Trophoblast cell (in vitro differentiated cells and primary cell): ENCODE measurements at regions not wholly inside any gene's neighbourhood (a gene's known extent, or its start where the extent isn't known, plus 50 kb on each side); places are given as distances from the start of the nearest gene placed in this dataset.

ENCODE experiments used
- DNase-seq, 2 donors: peaks; one replicate each; pipeline ENCODE4 v3.0.0-alpha.2; 2016
- H2AFZ ChIP-seq: 2 replicates; pipeline ENCODE4 v1.6.1; 2013; ENCODE audit warnings: low read length, moderate library complexity, mild to moderate bottlenecking; ENCODE audit not compliant: insufficient read depth, poor library complexity
- H2AK5ac ChIP-seq: 2 replicates; pipeline ENCODE4 v1.6.1; 2013; ENCODE audit warnings: mild to moderate bottlenecking, low read length
- H2BK120ac ChIP-seq: 2 replicates; pipeline ENCODE4 v1.6.1; 2013; ENCODE audit warnings: low read length, mild to moderate bottlenecking, moderate library complexity; ENCODE audit not compliant: insufficient read depth, poor library complexity
- H2BK12ac ChIP-seq: 2 replicates; pipeline ENCODE4 v1.6.1; 2013; ENCODE audit warnings: mild to moderate bottlenecking, low read length, moderate library complexity
- H2BK5ac ChIP-seq: 2 replicates; pipeline ENCODE4 v1.6.1; 2013; ENCODE audit warnings: low read length, low read depth, moderate library complexity, mild to moderate bottlenecking; ENCODE audit not compliant: poor library complexity
- H3K14ac ChIP-seq: 2 replicates; pipeline ENCODE4 v1.6.1; 2013; ENCODE audit warnings: mild to moderate bottlenecking, low read length
- H3K18ac ChIP-seq: 2 replicates; pipeline ENCODE4 v1.6.1; 2013; ENCODE audit warnings: mild to moderate bottlenecking, low read length
- H3K23ac ChIP-seq: 2 replicates; pipeline ENCODE4 v1.6.1; 2013; ENCODE audit warnings: low read length
- H3K27ac ChIP-seq: 2 replicates; pipeline ENCODE4 v1.5.1; 2013; ENCODE audit warnings: low read depth, mild to moderate bottlenecking, inconsistent platforms, low read length, moderate library complexity
- H3K27me3 ChIP-seq: 2 replicates; pipeline ENCODE4 v1.6.1; 2013; ENCODE audit warnings: inconsistent platforms, mild to moderate bottlenecking, low read length, moderate library complexity; ENCODE audit not compliant: insufficient read depth
- H3K36me3 ChIP-seq, 2 experiments: 1 replicate in 1 of 2; 2 replicates in 1 of 2; pipeline ENCODE4 v1.6.1; 2013; ENCODE audit warnings: low read length in 2 of 2, mild to moderate bottlenecking in 2 of 2, moderate library complexity in 1 of 2; ENCODE audit not compliant: insufficient read depth in 2 of 2, control insufficient read depth in 1 of 2
- H3K4ac ChIP-seq: 2 replicates; pipeline ENCODE4 v1.6.1; 2013; ENCODE audit warnings: low read depth, mild to moderate bottlenecking, low read length, moderate library complexity
- H3K4me1 ChIP-seq, 2 experiments: 1 replicate in 1 of 2; 2 replicates in 1 of 2; pipeline ENCODE4 v1.6.1; 2013; ENCODE audit warnings: low read length in 2 of 2, mild to moderate bottlenecking in 2 of 2, moderate library complexity in 1 of 2; ENCODE audit not compliant: insufficient read depth in 2 of 2, control insufficient read depth in 1 of 2
- H3K4me2 ChIP-seq: 2 replicates; pipeline ENCODE4 v1.6.1; 2013; ENCODE audit warnings: inconsistent platforms, mild to moderate bottlenecking, low read length, moderate library complexity
- H3K4me3 ChIP-seq: 2 replicates; pipeline ENCODE4 v1.5.1; 2013; ENCODE audit warnings: mild to moderate bottlenecking, low read depth, low read length, inconsistent platforms
- H3K79me1 ChIP-seq: one replicate; pipeline ENCODE4 v1.6.1; 2013; ENCODE audit warnings: low read length
- H3K79me2 ChIP-seq: 2 replicates; pipeline ENCODE4 v1.6.1; 2013; ENCODE audit warnings: low read length, mild to moderate bottlenecking; ENCODE audit not compliant: control insufficient read depth, insufficient read depth, poor library complexity
- H3K9ac ChIP-seq: 2 replicates; pipeline ENCODE4 v1.6.1; 2013; ENCODE audit warnings: mild to moderate bottlenecking, low read length
- H3K9me3 ChIP-seq: 2 replicates; pipeline ENCODE4 v1.6.1; 2013; ENCODE audit warnings: low read depth, mild to moderate bottlenecking, control low read depth, inconsistent platforms, low read length; ENCODE audit not compliant: insufficient read depth
- H4K12ac ChIP-seq: 2 replicates; pipeline ENCODE4 v1.6.1; 2013; ENCODE audit warnings: low read depth, mild to moderate bottlenecking, low read length, moderate library complexity
- H4K8ac ChIP-seq: 2 replicates; pipeline ENCODE4 v1.6.1; 2013; ENCODE audit warnings: low read depth, mild to moderate bottlenecking, low read length, moderate library complexity
- H4K91ac ChIP-seq: one replicate; pipeline ENCODE4 v1.6.1; 2013; ENCODE audit warnings: low read depth, mild to moderate bottlenecking, low read length, moderate library complexity
- WGBS: extraction: QIAGEN DNeasy Blood & Tissue Kit; methylation state at CpG from one replicate; pipeline ENCODE4 v1.1.7; 2013; ENCODE audit warnings: missing lambda C conversion rate; ENCODE audit not compliant: insufficient read length, insufficient coverage; ENCODE audit errors: extremely low coverage; 5-methylcytosine and 5-hydroxymethylcytosine counted together

- H3K79me2 ChIP-seq: no peaks in the 10 kb centered on the region
- H3K4ac ChIP-seq: no peak overlapping the region
- H4K12ac ChIP-seq: no peak overlapping the region
- H3K23ac ChIP-seq: no peak overlapping the region
- H2BK120ac ChIP-seq: no peak overlapping the region
- DNase-seq: no peak
- H4K91ac ChIP-seq: no peak overlapping the region
- no peaks in the 10 kb centered on the region for H3K36me3 ChIP-seq
- no peak overlapping the region for H4K8ac ChIP-seq
- no peak overlapping the region for H3K4me2 ChIP-seq
- no peak overlapping the region for H2BK12ac ChIP-seq
- H3K18ac ChIP-seq: no peak overlapping the region
- H3K27ac ChIP-seq: no peak overlapping the region
- no peak overlapping the region for H2AFZ ChIP-seq
- H2BK5ac ChIP-seq: no peak overlapping the region
- H3K79me1 ChIP-seq: no peaks in the 10 kb centered on the region
- H2AK5ac ChIP-seq: no peak overlapping the region
- no peaks in the 10 kb centered on the region for H3K27me3 ChIP-seq
- H3K4me3 ChIP-seq: no peak overlapping the region
- H3K4me1 ChIP-seq: no peaks in the 10 kb centered on the region
- H3K9ac ChIP-seq: no peak overlapping the region
- H3K14ac ChIP-seq: no peak overlapping the region
- no peaks in the 10 kb centered on the region for H3K9me3 ChIP-seq
Observed at GRCh38 chr5:106474066-106474465, 1196.7 kb downstream of the EFNA5 start.

DNA sequence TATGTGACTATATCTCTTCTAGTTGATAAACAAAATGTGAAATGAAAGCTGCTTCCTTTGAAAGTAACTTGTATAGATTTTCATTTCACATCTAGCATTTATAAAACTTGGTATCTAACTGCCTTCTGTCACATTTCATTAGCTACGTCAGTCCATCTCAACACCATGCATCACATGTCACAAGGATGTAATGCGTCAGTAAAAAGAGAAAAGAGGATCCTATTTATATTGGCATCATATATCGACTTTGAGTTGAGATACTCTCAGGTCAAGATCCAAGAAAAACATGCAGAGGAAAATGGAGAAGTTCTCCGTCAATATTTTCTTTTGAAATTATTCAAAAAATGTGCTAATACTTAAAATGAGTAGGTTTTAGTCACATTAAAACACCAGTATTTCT, 1211.2 kb downstream of the EFNA5 start:
- Histone ChIP-seq H3K79me2 (no peaks in the 10 kb centered on the region), H2BK12ac (no peak overlapping the region), H3K36me3 (no peaks in the 10 kb centered on the region), H2AFZ (no peak overlapping the region), H3K4me1 (no peaks in the 10 kb centered on the region), H2AK5ac (no peak overlapping the region), H4K91ac (no peak overlapping the region), H2BK5ac (no peak overlapping the region), H3K4me3 (no peak overlapping the region), H4K8ac (no peak overlapping the region), H3K4me2 (no peak overlapping the region), H3K14ac (no peak overlapping the region), H2BK120ac (no peak overlapping the region), H3K27ac (no peak overlapping the region), H4K12ac (no peak overlapping the region), H3K9ac (no peak overlapping the region), H3K18ac (no peak overlapping the region), H3K27me3 (no peaks in the 10 kb centered on the region), H3K4ac (no peak overlapping the region), H3K23ac (no peak overlapping the region), H3K79me1 (peaks cover 2% of the 10 kb centered on the region), H3K9me3 (no peaks in the 10 kb centered on the region)
- WGBS: no CpG with 5 or more reads among the region's 4 CpGs
- DNase-seq: no peak

DNA sequence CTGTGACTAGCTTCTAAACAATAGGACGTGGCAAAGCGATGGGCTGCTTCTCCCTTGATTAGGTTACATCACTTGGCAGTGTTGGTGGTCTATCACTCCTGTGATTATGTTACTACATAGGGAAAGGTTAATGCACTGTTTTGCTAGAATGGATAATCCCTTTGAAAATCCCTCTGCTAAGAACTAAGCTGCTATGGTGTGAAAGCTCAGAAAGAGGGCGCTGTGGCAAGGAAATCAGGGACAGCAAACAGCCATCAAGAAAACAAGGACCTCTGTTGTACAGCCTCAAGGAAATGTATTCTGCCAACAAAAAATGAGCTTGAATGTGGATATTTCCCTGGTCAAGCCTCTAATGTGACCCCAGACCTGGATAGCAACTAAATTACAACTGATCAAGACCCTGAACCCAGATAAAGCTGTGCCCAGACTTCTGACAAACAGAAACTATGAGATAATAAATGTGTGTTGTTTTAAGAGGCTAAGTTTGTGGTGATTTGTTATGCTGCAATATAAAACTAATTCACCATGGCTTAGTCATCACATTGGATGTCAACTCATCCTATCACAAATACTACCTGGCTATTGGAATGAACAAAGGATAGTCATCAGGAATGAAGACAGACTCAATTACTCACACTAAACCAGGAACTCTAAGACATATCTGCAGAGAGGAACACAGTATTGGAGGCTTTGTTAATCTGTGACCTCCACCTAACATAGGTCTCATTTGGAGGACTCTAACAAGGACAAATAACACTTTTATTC, 1215.9 kb downstream of the EFNA5 start:
- no CpG with 5 or more reads among the region's 3 CpGs for whole genome bisulfite sequencing
- H3K79me1 ChIP-seq: peaks cover 2% of the 10 kb centered on the region

GRCh38 chr5:106454050-106454449, 1216.7 kb downstream of the EFNA5 start:
- H3K23ac ChIP-seq: no peak overlapping the region
- no peaks in the 10 kb centered on the region for H3K79me2 ChIP-seq
- no peak overlapping the region for H3K9ac ChIP-seq
- H2AK5ac ChIP-seq: no peak overlapping the region
- H3K79me1 ChIP-seq: peaks cover 2% of the 10 kb centered on the region
- no peak overlapping the region for H3K14ac ChIP-seq
- H3K27ac ChIP-seq: no peak overlapping the region
- no peak for DNase-seq
- H3K4me3 ChIP-seq: no peak overlapping the region
- no peak overlapping the region for H2BK12ac ChIP-seq
- no peak overlapping the region for H4K12ac ChIP-seq
- no peaks in the 10 kb centered on the region for H3K36me3 ChIP-seq
- H3K4me2 ChIP-seq: no peak overlapping the region
- H3K4me1 ChIP-seq: no peaks in the 10 kb centered on the region
- no peaks in the 10 kb centered on the region for H3K27me3 ChIP-seq
- H3K9me3 ChIP-seq: no peaks in the 10 kb centered on the region
- H2AFZ ChIP-seq: no peak overlapping the region
- H4K91ac ChIP-seq: no peak overlapping the region
- H2BK120ac ChIP-seq: no peak overlapping the region
- no peak overlapping the region for H2BK5ac ChIP-seq
- H3K18ac ChIP-seq: no peak overlapping the region
- H4K8ac ChIP-seq: no peak overlapping the region
- no peak overlapping the region for H3K4ac ChIP-seq
- no CpG with 5 or more reads among the region's 1 CpG for WGBS

More for the DNA sequence above, 1215.9 kb downstream of the EFNA5 start:
- no peaks in the 10 kb centered on the region for H3K27me3 ChIP-seq
- no peak overlapping the region for H2BK12ac ChIP-seq
- H3K14ac ChIP-seq: no peak overlapping the region
- peak in 1 of 2 donors; percentile 15 for DNase-seq
- H3K4ac ChIP-seq: no peak overlapping the region
- no peak overlapping the region for H4K91ac ChIP-seq
- no peak overlapping the region for H2AK5ac ChIP-seq
- H3K9ac ChIP-seq: no peak overlapping the region
- no peak overlapping the region for H4K8ac ChIP-seq
- H3K4me2 ChIP-seq: no peak overlapping the region
- no peak overlapping the region for H2AFZ ChIP-seq
- no peak overlapping the region for H2BK5ac ChIP-seq
- H3K23ac ChIP-seq: no peak overlapping the region
- H3K27ac ChIP-seq: no peak overlapping the region
- H3K9me3 ChIP-seq: no peaks in the 10 kb centered on the region
- no peak overlapping the region for H2BK120ac ChIP-seq
- H3K4me1 ChIP-seq: no peaks in the 10 kb centered on the region
- no peak overlapping the region for H3K18ac ChIP-seq
- no peak overlapping the region for H3K4me3 ChIP-seq
- H4K12ac ChIP-seq: no peak overlapping the region
- no peaks in the 10 kb centered on the region for H3K79me2 ChIP-seq
- no peaks in the 10 kb centered on the region for H3K36me3 ChIP-seq
